ENCODE measurements at regions not wholly inside any gene's neighbourhood (a gene's known extent, or its start where the extent isn't known, plus 50 kb on each side); places are given as distances from the start of the nearest gene placed in this dataset.

GRCh38 chr7:63009771-63010170 is 988.9 kb upstream of the ZNF722 start:
- TF ChIP-seq POLR2A (IDR thresholded peaks at IDR 0.05) (no peak), CTCF (IDR thresholded peaks at IDR 0.05) (no peak)
